22Rv1 (cell line): ENCODE measurements at regions not wholly inside any gene's neighbourhood (a gene's known extent, or its start where the extent isn't known, plus 50 kb on each side); places are given as distances from the start of the nearest gene placed in this dataset.
"Not testable (repeated sequence)": the region's sequence is repeated elsewhere in the genome, so short reads cannot be mapped to it uniquely, and the experiment has no call there.

Experiments
- H3K27ac ChIP-seq: fragments of 450-650 bp; 2 replicates; pipeline ENCODE4 v1.5.1; 2017
- ZFX ChIP-seq: fragments of 450-650 bp; IDR thresholded peaks from 2 replicates; pipeline ENCODE4 v1.6.1; 2017; ENCODE audit warnings: antibody characterized with exemption, borderline replicate concordance
- TF ChIP-seq, protein P1 (sequence below): fragments of 450-650 bp; IDR thresholded peaks from 2 replicates; pipeline ENCODE4 v1.5.1; 2017; ENCODE audit warnings: mild to moderate bottlenecking

DNA sequence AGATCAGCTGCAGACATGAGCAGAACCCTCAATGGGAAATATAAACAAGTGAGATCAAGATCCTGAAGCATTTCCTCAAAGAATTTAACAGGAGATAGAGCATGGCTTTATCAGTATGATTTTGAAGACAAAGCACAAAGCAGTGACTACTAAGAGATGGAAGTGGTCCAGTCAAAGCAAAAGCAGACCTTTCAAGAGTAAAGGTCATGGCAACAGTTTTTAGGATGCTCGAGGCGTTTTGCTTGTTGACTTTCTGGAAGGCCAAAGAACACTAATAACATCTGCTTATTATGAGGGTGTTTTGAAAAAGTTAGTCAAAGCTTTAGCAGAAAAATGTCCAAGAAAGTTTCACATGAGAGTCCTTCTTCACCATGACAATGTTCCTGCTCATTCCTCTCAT is 128.5 kb downstream of the KCNE4 start:
- TF ChIP-seq ZFX = no peak
- TF ChIP-seq, protein P1, sequence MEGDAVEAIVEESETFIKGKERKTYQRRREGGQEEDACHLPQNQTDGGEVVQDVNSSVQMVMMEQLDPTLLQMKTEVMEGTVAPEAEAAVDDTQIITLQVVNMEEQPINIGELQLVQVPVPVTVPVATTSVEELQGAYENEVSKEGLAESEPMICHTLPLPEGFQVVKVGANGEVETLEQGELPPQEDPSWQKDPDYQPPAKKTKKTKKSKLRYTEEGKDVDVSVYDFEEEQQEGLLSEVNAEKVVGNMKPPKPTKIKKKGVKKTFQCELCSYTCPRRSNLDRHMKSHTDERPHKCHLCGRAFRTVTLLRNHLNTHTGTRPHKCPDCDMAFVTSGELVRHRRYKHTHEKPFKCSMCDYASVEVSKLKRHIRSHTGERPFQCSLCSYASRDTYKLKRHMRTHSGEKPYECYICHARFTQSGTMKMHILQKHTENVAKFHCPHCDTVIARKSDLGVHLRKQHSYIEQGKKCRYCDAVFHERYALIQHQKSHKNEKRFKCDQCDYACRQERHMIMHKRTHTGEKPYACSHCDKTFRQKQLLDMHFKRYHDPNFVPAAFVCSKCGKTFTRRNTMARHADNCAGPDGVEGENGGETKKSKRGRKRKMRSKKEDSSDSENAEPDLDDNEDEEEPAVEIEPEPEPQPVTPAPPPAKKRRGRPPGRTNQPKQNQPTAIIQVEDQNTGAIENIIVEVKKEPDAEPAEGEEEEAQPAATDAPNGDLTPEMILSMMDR = no peak
- no peak overlapping the region for H3K27ac ChIP-seq

DNA sequence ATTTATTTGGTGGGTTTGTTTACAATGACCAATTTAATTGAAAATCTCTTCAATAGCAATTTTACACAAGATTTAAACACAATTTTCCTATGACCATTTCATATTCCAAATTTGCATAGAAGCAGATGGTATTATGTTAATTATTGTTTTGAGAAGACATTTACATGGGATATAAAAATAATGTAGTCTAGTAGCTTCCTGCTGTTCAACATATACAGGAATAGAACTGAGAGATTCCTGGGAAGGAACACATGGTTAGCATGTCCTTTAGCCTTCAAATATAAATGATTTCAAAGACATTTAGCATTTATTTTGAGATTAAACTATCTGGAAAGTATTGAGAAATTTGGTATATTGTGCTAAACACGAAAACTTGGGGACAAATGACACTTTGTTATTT is 129.6 kb downstream of the KCNE4 start:
- TF ChIP-seq, protein P1 = no peak
- no peak for TF ChIP-seq ZFX
- no peak overlapping the region for H3K27ac ChIP-seq

DNA sequence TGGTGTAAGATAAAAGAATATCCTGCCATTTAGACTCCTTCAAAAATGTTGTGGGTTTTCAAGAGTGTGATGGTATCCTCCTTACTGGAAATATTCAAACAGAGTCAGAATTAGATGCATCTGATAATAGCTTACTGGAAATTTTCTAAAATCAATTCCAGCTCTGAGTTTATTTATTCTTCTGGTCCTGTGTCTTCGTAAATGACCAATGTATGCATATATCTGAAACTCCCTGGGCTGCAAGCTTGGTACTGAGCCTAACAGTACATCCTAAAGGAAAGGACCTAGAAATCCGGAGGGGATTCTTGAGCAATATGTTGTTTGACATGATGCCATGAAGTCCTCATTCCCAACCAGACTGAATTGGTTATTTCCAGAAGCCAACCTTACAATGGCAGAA is 130.4 kb downstream of the KCNE4 start:
- no peak overlapping the region for H3K27ac ChIP-seq
- TF ChIP-seq, protein P1 = no peak
- TF ChIP-seq ZFX = no peak

DNA sequence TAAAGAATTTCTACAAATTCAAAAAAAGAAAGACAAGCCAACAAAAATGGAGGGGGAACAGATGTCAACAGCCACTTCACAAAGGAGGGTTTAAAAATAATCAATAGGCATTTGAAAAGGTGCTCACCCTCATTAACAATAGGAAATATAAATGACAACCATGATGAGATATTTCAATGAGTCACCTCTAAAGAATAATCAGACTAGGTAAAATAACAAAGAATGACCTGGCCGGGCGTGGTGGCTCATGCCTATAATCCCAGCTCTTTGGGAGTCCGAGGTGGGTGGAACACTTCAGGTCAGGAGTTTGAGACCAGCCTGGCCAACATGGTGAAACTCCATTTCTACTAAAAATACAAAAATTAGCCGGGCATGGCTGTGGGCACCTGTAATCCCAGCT is 133.6 kb downstream of the KCNE4 start:
- TF ChIP-seq, protein P1 = no peak
- no peak for TF ChIP-seq ZFX
- H3K27ac ChIP-seq = no peak overlapping the region

DNA sequence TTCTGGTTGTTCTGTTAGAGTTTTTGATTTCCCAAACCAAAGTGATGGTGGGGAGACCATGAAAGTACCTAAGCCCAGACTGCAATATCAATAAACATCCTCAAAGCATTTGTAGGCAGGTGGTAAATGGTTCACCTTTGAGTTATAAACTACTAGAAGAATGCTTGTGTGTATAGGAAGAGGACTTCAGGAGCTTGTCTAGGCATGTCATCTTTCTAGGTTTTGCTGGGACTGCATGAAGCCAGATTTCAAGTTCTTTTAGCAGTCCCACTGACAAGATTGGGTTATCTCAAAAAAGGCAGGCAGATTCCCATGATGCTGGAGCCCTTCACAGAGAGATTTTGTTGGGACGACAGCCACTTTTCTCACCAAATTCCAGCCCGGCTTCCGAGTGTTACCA is 135.3 kb downstream of the KCNE4 start:
- H3K27ac ChIP-seq = no peak overlapping the region
- no peak for TF ChIP-seq ZFX
- TF ChIP-seq, protein P1 = no peak

DNA sequence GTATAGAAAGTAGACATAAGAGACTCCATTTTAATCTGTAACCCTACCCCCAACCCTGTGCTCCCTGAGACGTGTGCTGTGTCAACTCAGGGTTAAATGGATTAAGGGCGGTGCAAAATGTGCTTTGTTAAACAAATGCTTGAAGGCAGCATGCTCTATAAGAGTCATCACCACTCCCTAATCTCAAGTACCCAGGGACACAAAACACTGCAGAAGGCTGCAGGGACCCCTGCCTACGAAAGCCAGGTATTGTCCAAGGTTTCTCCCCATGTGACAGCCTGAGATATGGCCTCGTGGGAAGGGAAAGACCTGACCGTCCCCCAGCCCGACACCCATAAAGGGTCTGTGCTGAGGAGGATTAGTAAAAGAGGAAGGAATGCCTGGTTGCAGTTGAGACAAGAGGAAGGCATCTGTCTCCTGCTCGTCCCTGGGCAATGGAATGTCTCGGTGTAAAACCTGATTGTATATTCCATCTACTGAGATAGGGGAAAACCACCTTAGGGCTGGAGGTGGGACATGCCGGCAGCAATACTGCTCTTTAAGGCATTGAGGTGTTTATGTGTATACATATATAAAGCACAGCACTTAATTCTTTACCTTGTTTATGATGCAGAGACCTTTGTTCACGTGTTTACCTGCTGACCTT is 138.7 kb downstream of the KCNE4 start:
- H3K27ac ChIP-seq = not testable (repeated sequence)

DNA sequence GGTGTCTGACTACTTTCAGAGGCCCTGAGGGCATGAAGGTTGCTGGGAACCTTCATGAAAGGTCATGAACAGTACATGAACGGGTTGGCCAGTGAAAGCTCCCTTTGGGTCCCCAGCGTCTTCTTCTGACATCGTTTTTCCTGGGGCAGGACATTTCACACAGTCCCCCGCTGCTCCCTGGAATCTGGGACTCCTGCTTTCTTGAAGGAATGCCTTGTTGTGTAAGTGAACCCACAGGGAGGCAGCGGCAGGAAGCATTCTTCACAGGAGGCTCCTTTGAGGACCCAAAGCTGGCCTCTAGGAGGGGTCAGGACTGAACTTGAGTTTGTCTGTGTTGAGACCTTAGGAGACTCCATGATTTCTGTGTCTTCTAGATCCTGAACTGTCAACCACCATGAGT is 144.3 kb downstream of the KCNE4 start:
- H3K27ac ChIP-seq = no peak overlapping the region

DNA sequence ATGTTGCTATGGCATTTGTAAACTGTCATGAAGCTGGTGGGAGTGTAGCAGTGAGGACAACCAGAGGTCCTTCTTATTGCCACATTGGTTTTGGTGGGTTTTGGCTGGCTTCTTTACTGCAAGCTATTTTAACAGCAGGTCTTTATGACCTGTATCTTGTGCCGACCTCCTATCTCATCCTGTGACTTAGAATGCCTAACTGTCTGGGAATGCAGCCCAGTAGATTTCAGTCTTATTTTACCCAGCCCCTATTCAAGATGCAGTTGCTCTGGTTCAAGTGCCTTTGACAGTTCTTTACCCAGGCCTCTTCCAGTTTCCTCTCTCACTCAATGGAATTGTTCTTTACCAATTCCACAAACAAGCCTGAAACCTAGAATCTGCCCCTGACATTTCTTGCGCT is 145.1 kb downstream of the KCNE4 start:
- TF ChIP-seq, protein P1 = no peak
- TF ChIP-seq ZFX = no peak
- H3K27ac ChIP-seq = no peak overlapping the region

More for the DNA sequence above, 144.3 kb downstream of the KCNE4 start:
- TF ChIP-seq, protein P1 = no peak
- TF ChIP-seq ZFX = no peak
